ENCODE measurements at regions not wholly inside any gene's neighbourhood (a gene's known extent, or its start where the extent isn't known, plus 50 kb on each side); places are given as distances from the start of the nearest gene placed in this dataset.

- H3K36me3 ChIP-seq (ENCODE audit: control insufficient read depth in 4 of 4, insufficient read depth in 3 of 4, low read depth in 1 of 4, low read length in 3 of 4): no peaks in the 10 kb centered on the region
- no peaks in the 10 kb centered on the region for H3K9me3 ChIP-seq (ENCODE audit: control insufficient read depth in 4 of 4, low read length in 3 of 4)
- H3K4me3 ChIP-seq (ENCODE audit: low read depth in 1 of 3, low read length in 3 of 3): no peak overlapping the region
- no peak overlapping the region for H3K9ac ChIP-seq (ENCODE audit: low read depth in 1 of 2, low read length in 2 of 2)
- WGBS: 90% methylated on average over 1 of the region's 1 CpG
- H3K27ac ChIP-seq (ENCODE audit: low read depth in 1 of 2, low read length in 2 of 2): no peak overlapping the region
- no peaks in the 10 kb centered on the region for H3K27me3 ChIP-seq (ENCODE audit: control insufficient read depth in 4 of 4, insufficient read depth in 4 of 4, low read length in 3 of 4)
- no peak for DNase-seq (ENCODE audit: low spot score)
- H3K4me1 ChIP-seq (ENCODE audit: control insufficient read depth in 4 of 4, insufficient read depth in 4 of 4, low read length in 3 of 4): no peaks in the 10 kb centered on the region
- TF ChIP-seq, protein P1, sequence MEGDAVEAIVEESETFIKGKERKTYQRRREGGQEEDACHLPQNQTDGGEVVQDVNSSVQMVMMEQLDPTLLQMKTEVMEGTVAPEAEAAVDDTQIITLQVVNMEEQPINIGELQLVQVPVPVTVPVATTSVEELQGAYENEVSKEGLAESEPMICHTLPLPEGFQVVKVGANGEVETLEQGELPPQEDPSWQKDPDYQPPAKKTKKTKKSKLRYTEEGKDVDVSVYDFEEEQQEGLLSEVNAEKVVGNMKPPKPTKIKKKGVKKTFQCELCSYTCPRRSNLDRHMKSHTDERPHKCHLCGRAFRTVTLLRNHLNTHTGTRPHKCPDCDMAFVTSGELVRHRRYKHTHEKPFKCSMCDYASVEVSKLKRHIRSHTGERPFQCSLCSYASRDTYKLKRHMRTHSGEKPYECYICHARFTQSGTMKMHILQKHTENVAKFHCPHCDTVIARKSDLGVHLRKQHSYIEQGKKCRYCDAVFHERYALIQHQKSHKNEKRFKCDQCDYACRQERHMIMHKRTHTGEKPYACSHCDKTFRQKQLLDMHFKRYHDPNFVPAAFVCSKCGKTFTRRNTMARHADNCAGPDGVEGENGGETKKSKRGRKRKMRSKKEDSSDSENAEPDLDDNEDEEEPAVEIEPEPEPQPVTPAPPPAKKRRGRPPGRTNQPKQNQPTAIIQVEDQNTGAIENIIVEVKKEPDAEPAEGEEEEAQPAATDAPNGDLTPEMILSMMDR (IDR thresholded peaks at IDR 0.05; ENCODE audit: low read depth, low read length, missing input control): no peak
- TF ChIP-seq TAF1 (conservative IDR thresholded peaks at IDR 0.05) (no peak), RXRA (IDR thresholded peaks at IDR 0.05) (no peak), NR2F2 (IDR thresholded peaks at IDR 0.05) (no peak), HNF4A (conservative IDR thresholded peaks at IDR 0.05) (no peak), SP1 (IDR thresholded peaks at IDR 0.05) (no peak), GABPA (IDR thresholded peaks at IDR 0.05 in 1 of 2, conservative IDR thresholded peaks at IDR 0.05 in 1 of 2) (no peak), FOXA2 (IDR thresholded peaks at IDR 0.05) (no peak), HNF4G (IDR thresholded peaks at IDR 0.05) (no peak), FOXA1 (IDR thresholded peaks at IDR 0.05) (no peak), MAX (IDR thresholded peaks at IDR 0.05) (no peak), REST (IDR thresholded peaks at IDR 0.05) (no peak), ATF3 (IDR thresholded peaks at IDR 0.05) (no peak), YY1 (IDR thresholded peaks at IDR 0.05) (no peak), RAD21 (IDR thresholded peaks at IDR 0.05) (no peak)
- TF ChIP-seq, protein P2, sequence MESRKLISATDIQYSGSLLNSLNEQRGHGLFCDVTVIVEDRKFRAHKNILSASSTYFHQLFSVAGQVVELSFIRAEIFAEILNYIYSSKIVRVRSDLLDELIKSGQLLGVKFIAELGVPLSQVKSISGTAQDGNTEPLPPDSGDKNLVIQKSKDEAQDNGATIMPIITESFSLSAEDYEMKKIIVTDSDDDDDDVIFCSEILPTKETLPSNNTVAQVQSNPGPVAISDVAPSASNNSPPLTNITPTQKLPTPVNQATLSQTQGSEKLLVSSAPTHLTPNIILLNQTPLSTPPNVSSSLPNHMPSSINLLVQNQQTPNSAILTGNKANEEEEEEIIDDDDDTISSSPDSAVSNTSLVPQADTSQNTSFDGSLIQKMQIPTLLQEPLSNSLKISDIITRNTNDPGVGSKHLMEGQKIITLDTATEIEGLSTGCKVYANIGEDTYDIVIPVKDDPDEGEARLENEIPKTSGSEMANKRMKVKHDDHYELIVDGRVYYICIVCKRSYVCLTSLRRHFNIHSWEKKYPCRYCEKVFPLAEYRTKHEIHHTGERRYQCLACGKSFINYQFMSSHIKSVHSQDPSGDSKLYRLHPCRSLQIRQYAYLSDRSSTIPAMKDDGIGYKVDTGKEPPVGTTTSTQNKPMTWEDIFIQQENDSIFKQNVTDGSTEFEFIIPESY (IDR thresholded peaks at IDR 0.05): no peak
These were observed 605.0 kb upstream of the USP15 start for GRCh38 chr12:61655241-61655640.

DNA sequence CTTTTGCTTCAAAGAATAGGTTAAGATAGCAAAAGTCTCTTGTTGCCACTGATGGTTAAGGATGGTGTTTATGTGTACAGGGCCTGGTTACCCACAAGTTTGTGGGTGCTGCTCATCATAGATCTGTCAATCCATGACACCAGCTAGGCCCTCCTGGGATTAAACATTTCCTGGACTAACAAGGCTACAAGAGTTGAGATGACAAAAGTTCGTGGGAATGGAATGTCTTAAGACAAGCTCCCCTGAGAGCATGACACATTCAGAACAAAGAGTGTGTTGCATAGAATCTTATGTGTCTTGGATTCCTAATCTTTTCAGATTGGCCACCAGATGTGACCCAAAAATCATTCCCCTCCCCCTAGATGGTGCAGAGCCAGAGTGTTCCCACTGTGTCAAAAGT lies 592.5 kb upstream of the USP15 start:
- H3K9me3 ChIP-seq (ENCODE audit: control insufficient read depth in 4 of 4, low read length in 3 of 4): peaks cover 0 to 13% (median 7%) of the 10 kb centered on the region in 4 donors
- no peak overlapping the region for H3K4me3 ChIP-seq (ENCODE audit: low read depth in 1 of 3, low read length in 3 of 3)
- DNase-seq (ENCODE audit: low spot score): no peak
- no peak overlapping the region for H3K9ac ChIP-seq (ENCODE audit: low read depth in 1 of 2, low read length in 2 of 2)
- WGBS: 59% methylated on average over 1 of the region's 1 CpG
- H3K27me3 ChIP-seq (ENCODE audit: control insufficient read depth in 4 of 4, insufficient read depth in 4 of 4, low read length in 3 of 4): no peaks in the 10 kb centered on the region
- no peaks in the 10 kb centered on the region for H3K4me1 ChIP-seq (ENCODE audit: control insufficient read depth in 4 of 4, insufficient read depth in 4 of 4, low read length in 3 of 4)
- H3K27ac ChIP-seq (ENCODE audit: low read depth in 1 of 2, low read length in 2 of 2): no peak overlapping the region
- H3K36me3 ChIP-seq (ENCODE audit: control insufficient read depth in 4 of 4, insufficient read depth in 3 of 4, low read depth in 1 of 4, low read length in 3 of 4): no peaks in the 10 kb centered on the region
- no peak for TF ChIP-seq RXRA (IDR thresholded peaks at IDR 0.05)
- TF ChIP-seq FOXA2 (IDR thresholded peaks at IDR 0.05): no peak
- TF ChIP-seq SP1 (IDR thresholded peaks at IDR 0.05): no peak
- TF ChIP-seq HNF4G (IDR thresholded peaks at IDR 0.05): no peak
- TF ChIP-seq TAF1 (conservative IDR thresholded peaks at IDR 0.05): no peak
- TF ChIP-seq GABPA (IDR thresholded peaks at IDR 0.05 in 1 of 2, conservative IDR thresholded peaks at IDR 0.05 in 1 of 2): no peak
- TF ChIP-seq YY1 (IDR thresholded peaks at IDR 0.05): no peak
- TF ChIP-seq JUND (IDR thresholded peaks at IDR 0.05): no peak
- no peak for TF ChIP-seq NR2F2 (IDR thresholded peaks at IDR 0.05)
- no peak for TF ChIP-seq HNF4A (conservative IDR thresholded peaks at IDR 0.05)
- no peak for TF ChIP-seq FOXA1 (IDR thresholded peaks at IDR 0.05)
- TF ChIP-seq ATF3 (IDR thresholded peaks at IDR 0.05): no peak
- no peak for TF ChIP-seq RAD21 (IDR thresholded peaks at IDR 0.05)
- TF ChIP-seq REST (IDR thresholded peaks at IDR 0.05): no peak
- TF ChIP-seq, protein P1 (IDR thresholded peaks at IDR 0.05; ENCODE audit: low read depth, low read length, missing input control): no peak
